HG03460 (cell line): ENCODE measurements at regions not wholly inside any gene's neighbourhood (a gene's known extent, or its start where the extent isn't known, plus 50 kb on each side); places are given as distances from the start of the nearest gene placed in this dataset.
A peak's percentile ranks its signal among the peaks of the same experiment; 100 is the strongest.
"Not testable (repeated sequence)": the region's sequence is repeated elsewhere in the genome, so short reads cannot be mapped to it uniquely, and the experiment has no call there.

Experiments used
- ATAC-seq: cut with Tn5 transposase; IDR thresholded peaks from one replicate; pipeline ENCODE4 v1.9.1; 2021; ENCODE audit not compliant: unreplicated experiment

DNA sequence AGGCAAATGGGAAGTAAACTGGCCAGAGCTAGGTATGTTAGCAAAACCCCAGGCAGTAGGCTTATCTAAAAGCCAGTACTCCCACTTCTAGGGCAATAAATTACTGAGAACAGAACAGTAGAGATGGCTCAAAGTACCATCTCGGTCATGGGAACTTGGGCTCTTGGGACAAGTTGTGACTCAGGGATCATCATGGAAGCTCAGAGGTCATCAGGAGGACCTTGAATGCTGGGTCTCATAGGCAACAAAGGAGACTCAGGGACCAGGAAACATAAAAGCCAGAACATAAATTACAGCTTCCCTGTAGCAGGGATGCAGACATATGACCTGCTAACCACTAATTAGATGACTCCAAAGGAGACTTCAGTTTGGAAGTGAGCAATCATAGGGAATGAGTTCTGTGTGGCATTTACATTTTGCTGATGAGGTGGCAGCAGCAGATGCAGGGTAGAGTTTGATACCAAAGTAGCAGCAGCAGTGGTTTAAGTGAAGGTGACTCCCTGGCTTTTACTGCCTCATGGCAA, 97.6 kb upstream of the SCAF11 start:
- ATAC-seq = no peak

DNA sequence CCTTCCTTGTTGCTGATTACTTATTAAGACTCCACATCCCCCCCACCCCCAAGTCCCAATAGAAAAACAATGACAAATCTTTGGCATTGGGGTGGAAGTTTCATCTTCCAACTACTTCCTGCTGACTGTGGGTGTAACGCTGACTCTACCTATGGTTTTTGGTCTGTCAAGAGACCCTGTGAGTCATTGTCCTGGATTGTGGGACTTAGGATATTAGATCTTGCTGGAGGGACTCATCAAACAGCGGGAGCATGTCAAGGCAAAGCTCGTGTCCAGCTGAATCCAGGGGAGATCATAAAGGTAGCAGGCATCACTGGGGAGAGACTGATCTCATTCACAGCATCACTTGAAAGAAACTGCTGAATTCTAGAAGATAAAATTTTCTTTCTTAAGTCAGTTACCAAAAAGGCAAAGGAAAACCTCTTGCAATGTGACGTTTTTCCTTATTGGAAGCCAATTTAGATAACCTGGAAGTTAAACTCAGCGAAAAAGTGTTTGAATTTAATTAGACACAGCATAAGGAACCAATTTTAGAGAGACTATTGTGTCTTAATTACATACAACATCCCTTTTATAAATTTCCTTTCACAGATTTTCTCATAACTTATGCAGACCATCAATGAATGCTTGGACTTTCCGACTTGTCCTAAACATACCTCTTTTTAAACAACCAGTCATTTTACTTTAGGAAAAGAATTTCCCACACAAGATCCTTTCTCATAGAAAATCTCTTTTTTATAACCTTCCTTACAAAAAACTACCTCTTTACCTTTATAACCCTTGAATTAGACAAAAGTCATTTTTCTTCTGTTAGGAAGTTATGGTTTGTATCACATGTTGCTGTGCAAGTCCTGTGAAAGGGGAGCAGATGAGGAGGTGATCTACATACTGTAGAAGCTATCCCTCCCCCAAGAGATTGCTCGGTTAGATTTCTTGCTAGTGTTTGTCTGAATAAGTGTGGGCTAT, 94.6 kb upstream of the SCAF11 start:
- ATAC-seq = no peak

- no peak for ATAC-seq
These were observed 92.3 kb upstream of the SCAF11 start for GRCh38 chr12:46082490-46083200.

- no peak for ATAC-seq
These were observed 82.9 kb upstream of the SCAF11 start for GRCh38 chr12:46073321-46073720.

DNA sequence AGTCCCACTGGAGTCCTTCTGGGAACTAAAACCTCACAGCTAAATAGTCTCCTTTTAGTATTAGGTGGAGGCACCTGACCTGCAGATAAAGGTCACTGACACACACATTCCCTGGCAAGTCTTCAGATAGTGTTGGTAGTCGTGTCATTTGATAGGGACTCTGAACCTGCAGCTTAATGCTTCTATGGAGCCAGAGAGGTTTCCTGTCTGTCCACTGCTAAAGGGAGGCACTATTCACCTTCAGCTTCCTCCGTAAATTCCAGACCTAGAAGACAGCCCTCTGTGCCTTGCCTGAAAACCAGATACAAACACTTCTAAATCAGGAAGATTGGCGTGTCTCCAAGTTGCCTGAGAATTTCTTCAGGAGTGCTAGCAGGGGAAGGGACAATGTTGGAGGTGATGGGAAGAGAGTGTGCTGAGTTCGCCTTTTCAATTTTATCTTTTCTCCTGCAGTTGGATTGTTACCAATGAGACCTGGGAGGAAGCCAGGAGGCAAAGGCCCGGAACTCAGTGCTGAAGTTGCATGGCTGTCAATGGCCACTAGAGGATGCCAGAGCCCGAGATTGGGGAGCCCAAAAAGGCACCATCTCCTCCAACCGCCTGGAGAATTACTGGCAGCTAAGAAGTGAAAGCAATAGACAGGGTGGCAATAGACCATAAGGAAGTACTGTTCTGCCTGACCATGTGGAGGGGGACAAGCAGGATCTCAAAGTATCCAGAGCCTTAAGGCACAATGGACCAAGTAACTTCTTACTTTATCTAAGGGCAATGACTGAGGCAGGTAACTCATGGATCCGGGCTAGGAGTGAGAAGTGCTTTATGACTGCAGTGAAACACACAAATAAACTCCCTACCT, 81.6 kb upstream of the SCAF11 start:
- ATAC-seq = peak; percentile 95

- ATAC-seq = no peak
These were observed 81.0 kb upstream of the SCAF11 start for GRCh38 chr12:46071335-46071734.

DNA sequence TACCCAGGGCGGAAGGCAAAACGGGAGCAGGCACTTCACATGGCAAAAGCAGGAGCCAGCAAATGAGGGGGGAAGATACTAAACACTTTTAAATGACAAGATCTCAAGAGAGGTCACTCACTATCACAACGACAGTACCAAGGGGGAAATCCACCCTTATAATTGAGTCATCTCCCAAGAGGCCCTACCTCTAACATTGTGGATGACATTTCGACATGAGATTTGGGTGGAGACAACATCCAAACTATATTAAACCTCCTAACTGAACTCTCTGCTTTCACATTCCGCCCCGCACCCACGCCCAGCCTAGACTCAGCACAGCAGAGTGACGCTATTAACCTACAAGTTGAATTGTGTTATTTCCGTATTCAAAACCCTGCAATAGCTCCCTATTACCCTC, 76.7 kb upstream of the SCAF11 start:
- no peak for ATAC-seq

GRCh38 chr12:46065412-46066166, 75.2 kb upstream of the SCAF11 start:
- peak; percentile 81 for ATAC-seq

- no peak for ATAC-seq
These were observed 74.2 kb upstream of the SCAF11 start for GRCh38 chr12:46064548-46064947.

DNA sequence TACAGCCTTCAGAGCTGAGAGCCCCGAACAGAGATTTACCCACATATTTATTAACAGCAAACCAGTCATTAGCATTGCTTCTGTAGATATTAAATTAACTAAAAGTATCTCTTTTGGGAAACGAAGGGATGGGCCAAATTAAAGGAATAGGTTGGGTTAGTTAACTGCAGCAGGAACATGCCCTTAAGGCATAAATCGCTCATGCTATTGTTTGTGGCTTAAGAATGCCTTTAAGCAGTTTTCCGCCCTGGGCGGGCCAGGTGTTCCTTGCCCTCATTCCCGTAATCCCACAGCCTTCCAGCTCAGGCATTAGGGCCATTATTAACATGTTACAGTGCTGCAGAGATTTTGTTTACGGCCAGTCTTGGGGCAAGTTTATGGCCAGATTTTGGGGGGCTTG, 68.3 kb upstream of the SCAF11 start:
- ATAC-seq = not testable (repeated sequence)

DNA sequence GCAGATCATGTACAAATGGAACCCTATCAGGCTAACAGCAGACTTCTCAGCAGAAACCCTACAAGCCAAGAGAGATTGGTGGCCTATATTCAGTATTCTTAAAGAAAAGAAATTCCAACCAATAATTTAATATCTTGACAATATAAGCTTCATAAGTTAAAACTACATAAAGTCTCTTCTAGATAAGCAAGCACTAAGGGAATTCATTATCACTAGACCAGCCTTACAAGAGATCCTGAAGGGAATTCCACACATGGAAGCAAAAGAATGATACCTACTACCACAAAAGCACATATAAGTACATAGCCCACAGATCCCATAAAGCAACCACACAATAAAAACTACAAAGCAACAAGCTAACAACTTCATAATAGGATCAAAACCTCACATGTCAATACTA, 60.4 kb upstream of the SCAF11 start:
- ATAC-seq = no peak

GRCh38 chr12:46049665-46050064, 59.3 kb upstream of the SCAF11 start:
- no peak for ATAC-seq

- ATAC-seq = no peak
These were observed 56.1 kb upstream of the SCAF11 start for GRCh38 chr12:46046436-46046835.

DNA sequence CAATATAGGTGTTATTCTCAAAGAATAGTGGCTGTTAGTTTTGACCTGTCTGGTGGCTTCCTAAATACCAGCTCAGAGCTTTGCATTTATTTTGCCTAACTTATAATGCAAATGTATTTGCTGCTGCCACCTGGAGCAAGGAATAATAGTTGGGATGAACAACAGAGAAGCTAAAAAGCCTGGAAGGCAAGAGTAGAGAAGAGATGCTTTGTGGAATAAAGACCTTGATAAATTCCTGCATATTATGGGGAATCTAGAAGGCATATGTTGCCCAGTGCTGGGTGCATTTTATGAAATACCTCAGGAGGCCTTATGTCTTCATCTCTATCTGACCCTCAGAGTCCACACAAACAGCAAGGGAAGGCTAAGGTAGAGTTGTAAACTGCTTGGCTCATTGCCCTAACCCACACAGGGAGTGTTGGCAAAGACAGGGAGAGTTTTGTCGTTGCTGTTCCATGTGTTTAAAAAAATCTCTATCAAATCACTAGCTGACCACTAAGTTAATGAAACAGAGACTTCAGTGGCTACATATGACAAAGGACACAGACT, 53.7 kb upstream of the SCAF11 start:
- no peak for ATAC-seq
